CD4-positive, CD25-positive, alpha-beta regulatory T cell (primary cell): ENCODE measurements at regions not wholly inside any gene's neighbourhood (a gene's known extent, or its start where the extent isn't known, plus 50 kb on each side); places are given as distances from the start of the nearest gene placed in this dataset.

Experiments used
- ATAC-seq, 2 donors: fragments of 150-1000 bp; cut with Tn5 transposase; one replicate each; pipeline ENCODE4 v1.10.0; 2021; ENCODE audit warnings: low read depth in 2 of 2, moderate number of reproducible peaks in 2 of 2, moderate library complexity in 1 of 2
- DNase-seq, 3 donors: peaks; one replicate each; pipeline versions ENCODE4 v3.0.0 to v3.0.0-alpha.2; 2012 to 2022; ENCODE audit warnings: mixed read lengths in 1 of 3
- H3K27ac ChIP-seq: one replicate; pipeline ENCODE4 v1.7.0; 2013; ENCODE audit warnings: mild to moderate bottlenecking, low read length; ENCODE audit not compliant: insufficient read depth, poor library complexity, severe bottlenecking
- H3K27me3 ChIP-seq: one replicate; pipeline ENCODE4 v1.7.0; 2013; ENCODE audit warnings: low read length; ENCODE audit not compliant: control insufficient read depth, insufficient read depth
- H3K36me3 ChIP-seq: one replicate; pipeline ENCODE4 v1.7.0; 2013; ENCODE audit warnings: mild to moderate bottlenecking, low read length, moderate library complexity; ENCODE audit not compliant: control insufficient read depth, insufficient read depth
- H3K4me1 ChIP-seq: 2 replicates; pipeline ENCODE4 v1.7.0; 2013; ENCODE audit warnings: mild to moderate bottlenecking, low read length; ENCODE audit not compliant: insufficient read depth, control insufficient read depth, poor library complexity, severe bottlenecking
- H3K4me3 ChIP-seq: one replicate; pipeline ENCODE4 v1.7.0; 2013; ENCODE audit warnings: low read depth, mild to moderate bottlenecking, low read length, moderate library complexity
- H3K9me3 ChIP-seq, 2 experiments: 1 replicate in 1 of 2; 2 replicates in 1 of 2; pipeline ENCODE4 v1.7.0; 2013; ENCODE audit warnings: low read length in 2 of 2, mild to moderate bottlenecking in 1 of 2, moderate library complexity in 1 of 2; ENCODE audit not compliant: control insufficient read depth in 2 of 2
- H3K27ac Mint-ChIP-seq, 3 donors: one replicate each; pipeline ENCODE4 v1.8.0; 2020 to 2022; ENCODE audit warnings: mild to moderate bottlenecking in 3 of 3, mixed read lengths in 3 of 3, moderate library complexity in 2 of 3
- H3K27me3 Mint-ChIP-seq: one replicate; pipeline ENCODE4 v1.8.0; 2022; ENCODE audit warnings: mild to moderate bottlenecking, mixed read lengths
- H3K36me3 Mint-ChIP-seq: one replicate; pipeline ENCODE4 v1.8.0; 2020; ENCODE audit warnings: mixed read lengths
- H3K4me1 Mint-ChIP-seq, 4 donors: one replicate each; pipeline ENCODE4 v1.8.0; 2020 to 2022; ENCODE audit warnings: mixed read lengths in 4 of 4, mild to moderate bottlenecking in 1 of 4
- H3K4me3 Mint-ChIP-seq, 4 donors: one replicate each; pipeline ENCODE4 v1.8.0; 2020 to 2022; ENCODE audit warnings: mild to moderate bottlenecking in 4 of 4, mixed read lengths in 4 of 4, moderate library complexity in 3 of 4
- H3K9me3 Mint-ChIP-seq, 7 donors: one replicate each; pipeline ENCODE4 v1.8.0; 2020 to 2022; ENCODE audit warnings: mixed read lengths in 7 of 7, mild to moderate bottlenecking in 3 of 7, moderate library complexity in 2 of 7

DNA sequence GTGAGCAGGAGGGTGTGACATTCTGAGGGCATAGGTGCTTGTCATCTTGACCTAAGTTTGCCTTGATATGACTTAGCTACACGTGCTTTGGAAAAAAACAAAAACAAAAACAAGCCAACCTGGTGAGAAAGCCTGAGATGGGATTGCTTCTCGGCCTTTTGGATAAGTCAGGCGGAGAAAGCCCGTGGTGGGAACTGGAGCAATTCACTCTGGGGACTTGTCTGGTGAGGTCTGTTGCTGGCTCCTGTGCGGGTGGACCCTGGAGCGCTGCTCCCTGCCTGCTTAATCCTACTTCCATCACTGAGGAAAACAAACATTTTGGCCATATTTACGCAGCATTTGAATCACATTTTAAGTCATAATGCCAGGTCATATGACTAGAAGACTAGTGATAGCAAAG lies 100.3 kb downstream of the SNX19 start:
- no peaks in the 10 kb centered on the region for H3K9me3 ChIP-seq
- H3K4me3 ChIP-seq: no peak overlapping the region
- no peaks in the 10 kb centered on the region for H3K27me3 Mint-ChIP-seq
- H3K4me1 Mint-ChIP-seq: no peaks in the 10 kb centered on the region
- no peak overlapping the region for H3K4me3 Mint-ChIP-seq
- H3K9me3 Mint-ChIP-seq: no peaks in the 10 kb centered on the region
- no peak overlapping the region for H3K27ac ChIP-seq
- no peaks in the 10 kb centered on the region for H3K36me3 ChIP-seq
- ATAC-seq (no peak), DNase-seq (no peak)
- H3K27ac Mint-ChIP-seq: no peak overlapping the region
- H3K4me1 ChIP-seq: no peaks in the 10 kb centered on the region
- no peaks in the 10 kb centered on the region for H3K27me3 ChIP-seq
- H3K36me3 Mint-ChIP-seq: no peaks in the 10 kb centered on the region

DNA sequence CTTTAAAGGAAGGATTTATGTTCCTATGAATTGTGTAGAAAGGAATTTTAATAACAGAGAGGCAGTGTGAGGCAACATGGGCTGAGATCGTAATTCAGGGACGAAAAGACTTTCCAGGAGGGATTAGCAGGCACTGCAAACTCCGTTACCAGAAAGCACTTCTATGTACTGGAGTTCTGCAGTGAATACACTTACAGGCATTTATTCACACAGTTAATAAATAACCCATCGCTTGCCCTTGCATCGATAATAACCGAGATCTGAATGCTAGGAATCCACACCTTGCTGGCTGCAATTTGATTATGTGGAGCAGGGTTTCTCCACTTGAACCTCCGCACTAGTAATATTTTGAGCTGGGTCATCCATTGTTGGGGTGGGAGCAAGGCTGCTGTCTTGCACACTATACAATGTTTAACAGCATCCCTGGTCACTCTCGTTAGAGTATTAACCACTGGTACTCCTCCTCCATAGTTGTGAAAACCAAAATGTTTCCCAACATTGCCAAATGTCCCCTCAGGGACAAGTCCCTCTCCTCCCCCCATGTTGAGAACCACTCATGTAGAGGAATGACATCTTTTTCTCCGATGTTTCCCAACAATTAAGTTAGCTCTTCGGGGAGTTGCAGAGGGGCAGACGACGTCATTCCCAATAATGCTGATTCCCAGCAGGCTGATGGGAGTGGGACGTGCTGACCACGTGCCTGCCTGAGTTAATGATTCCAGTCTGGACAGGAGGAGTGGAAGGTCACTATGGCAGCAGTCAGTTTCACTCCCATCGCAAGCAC lies 99.5 kb downstream of the SNX19 start:
- no peaks in the 10 kb centered on the region for H3K9me3 ChIP-seq
- H3K27me3 Mint-ChIP-seq: no peaks in the 10 kb centered on the region
- H3K36me3 Mint-ChIP-seq: no peaks in the 10 kb centered on the region

GRCh38 chr11:130817330-130817944 lies 98.8 kb downstream of the SNX19 start:
- no peak overlapping the region for H3K27ac ChIP-seq
- Mint-ChIP-seq H3K27me3 (no peaks in the 10 kb centered on the region), H3K27ac (no peak overlapping the region)

More for the DNA sequence above, 99.5 kb downstream of the SNX19 start:
- Mint-ChIP-seq H3K27ac (no peak overlapping the region), H3K4me3 (no peak overlapping the region), H3K9me3 (no peaks in the 10 kb centered on the region), H3K4me1 (no peaks in the 10 kb centered on the region)
- Histone ChIP-seq H3K36me3 (no peaks in the 10 kb centered on the region), H3K27me3 (no peaks in the 10 kb centered on the region), H3K27ac (no peak overlapping the region), H3K4me3 (no peak overlapping the region), H3K4me1 (no peaks in the 10 kb centered on the region)
- DNase-seq (no peak), ATAC-seq (no peak)

DNA sequence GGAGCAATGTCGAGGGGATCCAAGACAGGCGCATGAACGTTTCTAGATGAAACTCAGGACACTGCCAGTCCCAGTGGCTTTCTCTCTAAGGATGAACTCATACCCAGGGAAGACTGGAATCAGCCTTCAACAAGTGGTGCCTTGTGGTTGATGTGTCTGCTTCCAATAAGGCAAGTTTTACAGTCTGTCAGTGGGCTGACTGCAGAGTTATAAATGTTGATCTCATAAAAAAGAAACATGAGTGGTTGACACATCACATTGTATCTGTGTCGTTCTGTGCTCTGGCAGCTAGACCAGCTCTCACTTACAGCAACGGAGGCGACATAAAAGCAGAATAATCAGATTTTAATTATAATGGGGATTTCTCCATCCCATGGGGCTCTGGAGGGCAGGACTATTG lies 96.7 kb downstream of the SNX19 start:
- DNase-seq (no peak), ATAC-seq (no peak)
- H3K27me3 Mint-ChIP-seq: no peaks in the 10 kb centered on the region
- no peak overlapping the region for H3K27ac Mint-ChIP-seq
- no peaks in the 10 kb centered on the region for H3K36me3 Mint-ChIP-seq
- H3K27me3 ChIP-seq: no peaks in the 10 kb centered on the region
- H3K27ac ChIP-seq: no peak overlapping the region
- H3K9me3 Mint-ChIP-seq: no peaks in the 10 kb centered on the region
- H3K4me3 ChIP-seq: no peak overlapping the region
- H3K36me3 ChIP-seq: no peaks in the 10 kb centered on the region
- no peaks in the 10 kb centered on the region for H3K4me1 Mint-ChIP-seq
- H3K4me3 Mint-ChIP-seq: no peak overlapping the region
- no peaks in the 10 kb centered on the region for H3K9me3 ChIP-seq
- H3K4me1 ChIP-seq: no peaks in the 10 kb centered on the region

More at GRCh38 chr11:130817330-130817944, 98.8 kb downstream of the SNX19 start:
- no peak overlapping the region for H3K4me3 ChIP-seq
- Mint-ChIP-seq H3K4me1 (no peaks in the 10 kb centered on the region), H3K36me3 (no peaks in the 10 kb centered on the region), H3K4me3 (no peak overlapping the region), H3K9me3 (no peaks in the 10 kb centered on the region)
- no peak for DNase-seq
- H3K9me3 ChIP-seq: no peaks in the 10 kb centered on the region
- H3K4me1 ChIP-seq: no peaks in the 10 kb centered on the region
- H3K27me3 ChIP-seq: no peaks in the 10 kb centered on the region
- no peak for ATAC-seq
- no peaks in the 10 kb centered on the region for H3K36me3 ChIP-seq
